ENCODE measurements at regions not wholly inside any gene's neighbourhood (a gene's known extent, or its start where the extent isn't known, plus 50 kb on each side); places are given as distances from the start of the nearest gene placed in this dataset.

DNA sequence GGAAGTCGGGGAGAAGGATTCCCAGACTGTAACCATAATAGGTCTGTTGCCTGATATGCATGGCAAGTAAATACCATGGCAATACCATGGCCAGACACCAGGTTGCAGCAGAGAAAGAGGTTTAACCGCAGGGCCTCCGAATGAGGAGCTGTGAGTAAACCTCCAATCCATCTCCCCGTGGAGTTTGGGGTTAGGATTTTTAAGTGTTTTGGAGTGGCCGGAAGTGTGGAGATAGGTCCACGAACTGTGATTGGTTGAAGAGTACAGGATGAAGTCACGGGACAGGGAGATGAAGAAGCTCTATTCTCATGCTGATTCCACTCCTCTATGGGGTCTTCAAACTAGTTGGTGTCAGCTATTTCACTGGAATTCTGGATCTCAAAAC, 127.9 kb downstream of the ST8SIA2 start:
- no peak for TF ChIP-seq POLR2AphosphoS5 (IDR thresholded peaks at IDR 0.05; ENCODE audit: borderline replicate concordance, low read depth, low read length)
- TF ChIP-seq EZH2 (IDR thresholded peaks at IDR 0.05): no peak
- no peak for TF ChIP-seq FOXP2 (optimal IDR thresholded peaks at IDR 0.05; ENCODE audit: control extremely low read depth, extremely low read length, insufficient read depth)
